C4-2B (cell line): ENCODE measurements at regions not wholly inside any gene's neighbourhood (a gene's known extent, or its start where the extent isn't known, plus 50 kb on each side); places are given as distances from the start of the nearest gene placed in this dataset.
A peak's percentile ranks its signal among the peaks of the same experiment; 100 is the strongest.

Experiments
- H3K27ac ChIP-seq: fragments of 450-650 bp; 2 replicates; pipeline ENCODE4 v1.5.1; 2017
- CTCF ChIP-seq: fragments of 450-650 bp; conservative IDR thresholded peaks from 2 replicates; pipeline ENCODE4 v1.5.1; 2017; ENCODE audit warnings: mild to moderate bottlenecking
- ZFX ChIP-seq: fragments of 450-650 bp; IDR thresholded peaks from 2 replicates; pipeline ENCODE4 v1.6.1; 2017

- TF ChIP-seq CTCF (no peak), ZFX (no peak)
- no peak overlapping the region for H3K27ac ChIP-seq
These were observed 572.9 kb upstream of the CADM1 start for GRCh38 chr11:116077092-116077491.

GRCh38 chr11:116073854-116074837 lies 569.9 kb upstream of the CADM1 start:
- TF ChIP-seq ZFX (no peak), CTCF (no peak)
- H3K27ac ChIP-seq = no peak overlapping the region

- H3K27ac ChIP-seq = no peak overlapping the region
- TF ChIP-seq CTCF = peak; percentile 20
- TF ChIP-seq ZFX = no peak
These were observed 568.6 kb upstream of the CADM1 start for GRCh38 chr11:116072601-116073410.

DNA sequence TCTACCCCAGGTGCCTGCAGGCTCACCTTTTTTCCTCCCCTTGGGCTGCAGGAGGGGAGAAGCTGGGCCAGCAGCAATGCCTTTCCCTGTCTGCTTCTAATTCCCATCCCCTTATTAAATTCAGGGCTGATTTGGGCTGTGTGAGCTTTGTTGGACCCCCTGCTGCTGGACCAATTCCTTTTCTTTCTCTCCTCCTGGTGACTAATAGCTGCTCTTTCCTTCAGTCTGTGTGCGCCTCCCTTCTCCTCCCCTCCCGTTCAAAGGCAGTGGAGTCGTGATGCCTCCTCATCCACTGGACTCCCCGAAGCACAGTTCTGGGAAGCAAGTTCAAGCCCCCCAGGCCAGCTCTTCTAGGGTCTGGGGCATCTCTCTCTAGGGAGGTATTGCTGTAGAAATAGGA lies 567.9 kb upstream of the CADM1 start:
- no peak overlapping the region for H3K27ac ChIP-seq
- TF ChIP-seq ZFX (no peak), CTCF (no peak)

DNA sequence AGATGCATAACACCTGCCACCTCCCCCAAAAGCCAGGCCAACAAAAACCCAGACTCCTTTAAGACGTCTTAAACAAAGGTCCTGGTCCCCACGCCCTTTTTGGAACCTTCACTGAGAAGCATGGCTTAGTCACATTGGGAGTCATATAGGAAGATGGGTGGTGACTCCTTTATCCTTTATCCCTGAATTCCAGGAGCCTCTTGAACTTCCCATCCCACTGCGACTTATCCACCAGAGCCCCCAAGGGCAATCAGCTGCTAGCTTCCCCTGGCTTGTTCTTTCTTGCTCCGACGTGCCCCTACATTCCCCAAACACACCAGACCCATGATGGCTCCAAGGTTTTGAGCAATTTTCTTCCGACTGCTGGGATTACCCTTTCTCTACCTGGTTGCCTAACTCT lies 567.0 kb upstream of the CADM1 start:
- no peak overlapping the region for H3K27ac ChIP-seq
- no peak for TF ChIP-seq ZFX

DNA sequence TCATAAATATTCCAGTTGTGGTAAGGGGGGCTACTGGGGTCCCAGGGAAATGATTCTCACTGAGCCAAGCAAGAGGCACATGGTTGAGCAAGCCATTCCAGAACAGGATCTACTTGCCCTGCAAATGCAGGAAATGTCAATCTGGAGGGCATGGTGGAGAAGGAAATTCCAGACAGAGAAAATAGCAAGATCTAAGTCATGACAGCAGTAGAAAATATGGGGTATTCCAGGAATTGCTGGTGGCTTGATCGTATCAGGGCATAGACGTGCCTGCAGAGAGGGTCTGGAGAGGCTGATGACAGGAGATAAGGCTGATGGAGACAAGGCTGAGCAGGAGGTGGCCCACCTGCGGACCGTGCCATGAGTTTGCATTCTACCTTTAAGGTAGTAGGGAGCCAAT lies 566.3 kb upstream of the CADM1 start:
- TF ChIP-seq ZFX (no peak), CTCF (no peak)
- no peak overlapping the region for H3K27ac ChIP-seq

DNA sequence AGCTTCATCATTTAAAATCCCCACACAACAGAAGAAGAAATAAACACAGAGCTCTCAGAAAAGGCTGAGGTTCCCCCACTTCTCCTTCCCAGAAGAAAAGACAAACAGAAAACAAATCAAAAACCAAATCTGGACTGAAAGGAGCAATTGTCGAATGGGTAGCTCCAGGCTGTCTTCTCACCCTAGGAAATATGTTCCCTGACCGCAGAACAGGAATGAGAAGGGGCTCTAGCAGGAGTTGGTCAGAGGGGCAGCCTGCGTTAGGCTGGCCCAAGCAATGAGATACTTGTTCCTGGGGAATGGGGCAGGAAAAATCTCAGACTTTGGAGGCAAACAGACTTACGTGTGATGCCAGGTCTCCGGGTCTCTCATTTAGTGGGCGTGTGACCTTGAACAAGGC lies 562.6 kb upstream of the CADM1 start:
- TF ChIP-seq ZFX (no peak), CTCF (no peak)
- H3K27ac ChIP-seq = no peak overlapping the region
